GM19397 (cell line): ENCODE measurements at regions not wholly inside any gene's neighbourhood (a gene's known extent, or its start where the extent isn't known, plus 50 kb on each side); places are given as distances from the start of the nearest gene placed in this dataset.
"Not testable (repeated sequence)": the region's sequence is repeated elsewhere in the genome, so short reads cannot be mapped to it uniquely, and the experiment has no call there.

Source experiments
- ATAC-seq: cut with Tn5 transposase; IDR thresholded peaks from one replicate; pipeline ENCODE4 v1.9.1; 2021; ENCODE audit warnings: mild to moderate bottlenecking, moderate library complexity; ENCODE audit not compliant: unreplicated experiment

DNA sequence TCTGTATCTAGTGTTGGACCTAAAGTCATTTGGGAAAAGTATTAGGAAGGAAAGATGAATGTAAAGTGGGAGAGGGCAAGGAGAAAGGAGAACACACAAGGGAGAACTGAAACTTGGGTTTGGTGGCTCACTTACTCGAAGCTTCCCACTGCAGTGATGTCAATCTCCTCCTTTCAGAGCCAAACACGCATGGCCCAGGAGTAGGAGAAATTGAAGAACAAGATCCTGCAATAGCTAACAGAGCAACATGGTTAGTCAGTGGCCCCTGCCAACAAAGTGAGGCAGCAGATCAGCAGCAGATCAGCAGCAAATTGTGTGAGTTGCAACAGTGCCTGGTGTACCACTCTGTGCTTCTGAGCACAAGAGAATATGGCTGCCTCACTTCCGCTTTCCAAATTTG, 366.4 kb downstream of the PSAT1 start:
- ATAC-seq = no peak

DNA sequence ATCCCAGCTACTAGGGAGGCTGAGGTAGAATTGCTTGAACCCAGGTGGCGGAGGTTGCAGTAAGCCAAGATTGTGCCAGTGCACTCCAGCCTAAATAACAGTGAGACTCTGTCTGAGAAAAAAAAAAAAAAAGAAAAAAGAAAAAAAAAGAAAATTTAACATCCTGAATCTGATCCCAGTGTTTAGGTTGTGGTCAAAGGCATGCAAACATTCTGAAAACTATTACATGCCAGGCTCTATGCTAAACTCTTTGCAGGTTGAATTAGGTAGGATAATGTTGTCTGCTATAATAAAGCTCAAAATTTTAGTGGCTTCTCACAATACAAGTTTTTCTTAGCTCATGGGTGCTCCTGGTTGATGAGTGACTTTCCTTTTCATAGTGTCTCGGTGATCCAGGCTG, 367.4 kb downstream of the PSAT1 start:
- ATAC-seq = no peak

DNA sequence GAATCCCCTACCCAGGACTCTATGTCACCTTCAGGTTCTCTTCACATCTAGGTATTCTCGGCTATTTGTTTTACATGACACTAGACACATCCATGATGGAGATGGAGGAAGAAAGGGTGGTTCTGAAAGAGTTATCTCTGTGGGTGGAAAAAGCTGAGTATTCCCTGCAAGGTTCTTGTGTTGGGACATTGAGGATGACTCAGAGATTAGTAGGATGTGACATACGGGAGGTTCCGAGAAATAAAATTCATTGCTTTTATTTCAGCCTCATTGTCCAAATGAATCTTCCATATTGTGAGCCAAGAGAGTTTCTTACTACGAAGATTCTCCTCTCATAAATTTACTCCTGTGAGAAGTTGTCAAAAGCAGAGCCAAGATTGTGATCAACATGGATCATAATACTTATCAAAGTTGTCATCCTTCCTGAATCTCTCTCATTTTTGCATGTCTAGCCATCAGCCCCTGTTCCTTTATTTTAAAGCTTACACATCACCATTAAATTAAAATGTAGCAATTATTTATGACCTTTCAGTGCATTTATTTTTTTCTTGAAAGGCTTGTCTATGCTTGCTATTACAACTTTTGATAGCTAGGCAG, 370.0 kb downstream of the PSAT1 start:
- no peak for ATAC-seq

DNA sequence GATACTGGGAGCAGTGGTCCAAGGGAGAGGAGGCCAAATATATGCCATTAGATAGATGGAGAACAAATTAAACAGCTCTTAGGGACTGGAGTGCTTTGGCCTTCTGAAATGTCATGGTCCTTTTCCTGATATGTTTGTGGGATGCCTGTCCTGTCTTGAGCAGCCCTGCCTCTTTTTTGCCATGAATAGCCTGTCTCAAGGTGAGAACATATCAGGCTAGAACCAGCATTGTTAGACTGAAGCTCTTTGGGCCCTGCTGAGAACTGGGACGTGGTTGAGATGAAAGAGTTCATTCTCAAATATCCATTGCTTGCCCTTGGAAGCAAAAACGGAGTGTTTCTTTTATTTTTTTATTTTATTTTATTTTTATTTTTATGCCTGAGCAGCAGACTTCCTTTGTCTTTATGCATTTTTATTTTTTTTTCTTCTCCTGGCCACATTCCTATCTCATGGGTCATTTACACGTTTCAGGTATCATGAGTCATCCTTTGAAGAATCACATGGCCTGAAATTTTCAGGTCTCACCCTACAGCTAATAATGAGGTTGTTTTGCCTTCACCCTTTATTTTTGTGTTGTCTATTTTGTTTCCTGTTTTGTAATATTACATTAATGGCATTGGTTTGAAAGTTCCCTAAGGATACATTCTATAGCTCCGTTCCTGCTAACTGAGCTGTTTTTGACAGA, 371.4 kb downstream of the PSAT1 start:
- no peak for ATAC-seq

DNA sequence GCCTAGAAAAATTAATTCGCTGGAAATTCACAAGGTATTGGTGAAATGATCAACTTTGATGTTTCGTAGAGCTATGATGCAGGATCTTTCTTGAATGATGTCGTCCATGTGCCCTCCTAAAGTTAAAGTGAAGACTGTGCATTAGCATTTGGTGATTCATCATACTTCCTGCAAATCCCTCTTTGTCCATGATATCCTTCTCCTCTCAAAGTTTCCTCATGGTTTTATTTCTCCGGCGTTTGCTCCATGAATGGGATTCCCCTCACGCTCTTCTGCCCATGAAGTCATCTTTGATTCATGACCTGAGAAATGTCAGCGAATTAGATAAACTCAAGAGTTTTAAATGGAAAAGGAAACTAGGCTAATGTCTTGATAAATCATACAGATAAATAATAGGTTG, 372.7 kb downstream of the PSAT1 start:
- ATAC-seq = no peak

- ATAC-seq = no peak
Measured at GRCh38 chr9:78671785-78672184, 374.9 kb downstream of the PSAT1 start.

- no peak for ATAC-seq
Measured at GRCh38 chr9:78674874-78675273, 377.9 kb downstream of the PSAT1 start.

GRCh38 chr9:78676009-78676408, 379.1 kb downstream of the PSAT1 start:
- ATAC-seq = no peak

- no peak for ATAC-seq
Measured at GRCh38 chr9:78676623-78677022, 379.7 kb downstream of the PSAT1 start.

DNA sequence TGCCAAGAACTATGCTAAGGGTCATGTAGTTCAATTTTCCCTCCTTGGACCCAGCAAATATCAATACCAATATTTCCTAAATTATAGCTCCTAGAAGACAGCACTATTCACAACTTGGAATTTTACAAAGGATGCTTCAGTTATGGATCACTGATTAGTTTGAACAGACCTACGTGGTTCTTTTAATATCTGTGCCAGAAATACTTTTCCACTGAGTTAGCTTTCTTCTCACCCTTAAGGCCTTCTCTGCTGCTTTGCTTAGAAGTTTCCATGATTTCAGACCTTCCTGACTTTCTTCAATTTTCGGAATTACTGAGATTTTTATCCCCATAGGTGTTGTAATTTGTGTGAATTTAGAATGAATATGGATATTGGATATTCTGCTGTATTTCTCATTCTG, 380.4 kb downstream of the PSAT1 start:
- ATAC-seq = no peak

GRCh38 chr9:78678877-78679276, 382.0 kb downstream of the PSAT1 start:
- ATAC-seq = no peak

DNA sequence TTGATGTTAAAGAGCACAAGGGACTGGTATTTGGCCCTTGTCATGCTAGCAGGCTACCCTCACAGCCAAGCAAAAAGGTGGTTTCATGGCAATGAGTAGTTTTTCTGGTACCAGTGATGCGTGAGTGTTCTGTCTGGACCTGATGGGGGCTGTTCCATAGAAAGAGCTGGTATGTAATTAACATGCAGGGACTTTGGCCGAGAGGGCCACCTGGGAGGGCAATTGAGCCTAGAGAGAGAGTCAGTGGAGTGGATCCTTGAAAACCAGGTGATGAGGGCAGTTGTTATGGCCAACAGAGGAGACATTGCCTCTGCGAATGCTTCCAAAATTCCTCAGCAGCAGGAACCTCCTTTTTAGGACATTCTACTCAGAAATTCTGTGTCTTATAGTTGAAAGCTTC, 383.3 kb downstream of the PSAT1 start:
- ATAC-seq = no peak

- ATAC-seq = no peak
Measured at GRCh38 chr9:78682216-78682615, 385.3 kb downstream of the PSAT1 start.

- no peak for ATAC-seq
Measured at GRCh38 chr9:78685471-78685870, 388.5 kb downstream of the PSAT1 start.

- no peak for ATAC-seq
Measured at GRCh38 chr9:78688796-78689195, 391.9 kb downstream of the PSAT1 start.

DNA sequence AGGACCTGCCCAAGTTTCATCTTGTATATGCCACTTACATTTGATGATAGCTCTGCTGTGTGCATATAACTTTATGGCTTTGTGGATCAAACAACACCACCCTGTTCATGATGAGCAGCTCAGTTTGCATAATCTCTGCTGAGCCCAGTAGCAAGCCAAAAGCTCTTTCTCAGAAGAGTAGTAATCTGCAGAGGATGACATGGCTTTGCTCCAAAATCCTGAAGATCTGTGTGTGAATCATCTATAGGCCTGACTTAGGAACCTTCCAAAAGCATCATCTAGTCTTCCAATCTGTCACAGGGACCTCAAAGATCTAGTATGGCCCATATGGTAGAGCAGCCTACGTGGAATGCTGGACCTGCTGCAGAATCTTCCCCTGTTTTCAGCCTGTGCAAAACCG, 394.6 kb downstream of the PSAT1 start:
- ATAC-seq = no peak

GRCh38 chr9:78692871-78693270, 395.9 kb downstream of the PSAT1 start:
- no peak for ATAC-seq

DNA sequence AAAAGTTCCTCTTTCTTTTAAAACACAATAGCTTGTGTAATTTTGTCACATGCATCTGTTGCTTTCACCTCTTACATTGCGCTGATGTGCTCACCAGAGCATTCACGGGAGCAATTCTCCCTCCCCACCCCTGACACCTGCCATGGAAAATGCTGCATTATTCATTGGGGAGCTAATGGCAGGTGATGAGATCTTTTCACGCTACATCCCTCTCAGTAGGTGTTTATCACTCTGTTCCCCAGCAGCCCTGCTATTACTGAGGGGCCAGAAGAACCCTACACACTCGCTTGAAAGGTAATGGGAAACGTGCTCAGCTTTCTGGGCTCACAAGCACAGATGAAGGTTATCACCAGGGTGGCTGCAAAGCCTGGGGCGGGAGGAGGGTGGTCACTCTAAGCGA, 398.0 kb downstream of the PSAT1 start:
- ATAC-seq = no peak

DNA sequence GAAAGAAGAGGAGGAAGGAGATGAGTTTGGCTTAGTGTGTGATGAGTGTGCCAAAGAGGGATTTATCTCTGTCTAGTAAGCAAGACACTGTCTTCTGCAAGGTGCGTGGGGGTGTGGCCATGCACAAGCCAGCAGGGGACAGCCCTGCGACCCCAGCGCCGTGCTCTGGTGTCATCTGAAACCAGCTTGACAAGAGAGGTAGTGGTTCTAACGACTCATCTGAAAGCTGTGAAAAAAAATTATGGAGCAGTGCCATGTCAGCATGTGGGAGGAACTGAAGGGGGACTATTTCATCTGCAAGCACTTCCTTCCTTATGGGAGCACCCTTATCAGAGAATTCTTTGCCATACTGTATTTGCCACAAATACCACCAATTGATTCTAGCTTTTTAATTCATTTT, 398.6 kb downstream of the PSAT1 start:
- ATAC-seq = no peak

- no peak for ATAC-seq
Measured at GRCh38 chr9:78697618-78698017, 400.7 kb downstream of the PSAT1 start.

- ATAC-seq = no peak
Measured at GRCh38 chr9:78698371-78698770, 401.4 kb downstream of the PSAT1 start.

DNA sequence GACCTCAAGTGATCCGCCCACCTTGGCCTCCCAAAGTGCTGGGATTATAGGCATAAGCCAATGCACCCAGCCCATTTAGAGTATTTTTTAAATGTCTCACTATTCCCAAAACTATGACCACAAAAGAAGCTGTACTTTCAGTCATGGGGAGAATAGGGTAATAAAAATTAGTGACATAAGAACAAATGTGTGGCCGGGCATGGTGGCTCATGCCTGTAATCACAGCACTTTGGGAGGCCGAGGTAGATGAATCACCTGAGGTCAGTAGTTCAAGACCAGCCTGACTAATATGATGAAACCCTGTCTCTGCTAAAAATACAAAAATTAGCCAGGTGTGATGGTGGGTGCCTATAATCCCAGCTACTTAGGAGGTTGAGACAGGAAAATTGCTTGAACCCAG, 402.3 kb downstream of the PSAT1 start:
- ATAC-seq = not testable (repeated sequence)

GRCh38 chr9:78704153-78704552, 407.2 kb downstream of the PSAT1 start:
- ATAC-seq = not testable (repeated sequence)
